CD4-positive, alpha-beta T cell (primary cell): ENCODE measurements at regions not wholly inside any gene's neighbourhood (a gene's known extent, or its start where the extent isn't known, plus 50 kb on each side); places are given as distances from the start of the nearest gene placed in this dataset.

ENCODE experiments used
- ATAC-seq: fragments of 200-7000 bp; cut with Tn5 transposase; one replicate; pipeline ENCODE4 v1.10.0; 2022; ENCODE audit warnings: mild to moderate bottlenecking; ENCODE audit not compliant: poor library complexity
- CTCF ChIA-PET: fragments of 350-600 bp; sonication (Branson Sonifier 250); formaldehyde crosslinking; loops from one replicate; lab custom pipeline; 2021; ENCODE audit warnings: antibody characterized with exemption, inconsistent platforms; lab: Charles Lee
- POLR2A ChIA-PET: fragments of 350-600 bp; sonication (Branson Sonifier 250); formaldehyde crosslinking; loops from one replicate; lab custom pipeline; 2021; ENCODE audit warnings: antibody characterized with exemption, inconsistent platforms; lab: Charles Lee
- DNase-seq, 14 experiments: peaks; one replicate each; pipeline ENCODE4 v3.0.0-alpha.2; 2013 to 2020; ENCODE audit warnings: mixed read lengths in 2 of 14
- H3K27ac ChIP-seq, 2 donors: one replicate each; pipeline versions ENCODE4 v1.5.1 to v1.7.0; 2013; ENCODE audit warnings: low read length in 2 of 2, low read depth in 1 of 2, mild to moderate bottlenecking in 1 of 2
- H3K27me3 ChIP-seq, 2 experiments: 1 replicate in 1 of 2; 2 replicates in 1 of 2; pipeline versions ENCODE4 v1.6.1 to v1.7.0; 2013; ENCODE audit warnings: low read length in 2 of 2, control low read depth in 1 of 2, mild to moderate bottlenecking in 1 of 2, moderate library complexity in 1 of 2; ENCODE audit not compliant: insufficient read depth in 2 of 2, control insufficient read depth in 1 of 2
- H3K36me3 ChIP-seq: one replicate; pipeline ENCODE4 v1.6.1; 2013; ENCODE audit warnings: low read length, control low read depth; ENCODE audit not compliant: insufficient read depth
- H3K4me1 ChIP-seq: one replicate; pipeline ENCODE4 v1.6.1; 2013; ENCODE audit warnings: low read length, control low read depth; ENCODE audit not compliant: insufficient read depth
- H3K4me3 ChIP-seq: one replicate; pipeline ENCODE4 v1.5.1; 2013; ENCODE audit warnings: mild to moderate bottlenecking, low read length, moderate library complexity
- H3K9me3 ChIP-seq, 2 experiments: 1 replicate in 1 of 2; 2 replicates in 1 of 2; pipeline versions ENCODE4 v1.6.1 to v1.7.0; 2013; ENCODE audit warnings: low read length in 2 of 2, mild to moderate bottlenecking in 2 of 2, control low read depth in 1 of 2, moderate library complexity in 1 of 2; ENCODE audit not compliant: control insufficient read depth in 1 of 2, insufficient read depth in 1 of 2
- H3K27ac Mint-ChIP-seq: one replicate; pipeline ENCODE4 v1.8.0; 2020; ENCODE audit warnings: mixed read lengths
- H3K27me3 Mint-ChIP-seq: one replicate; pipeline ENCODE4 v1.8.0; 2021; ENCODE audit warnings: mixed read lengths
- H3K36me3 Mint-ChIP-seq: one replicate; pipeline ENCODE4 v1.8.0; 2021; ENCODE audit warnings: low read depth, mixed read lengths
- H3K4me1 Mint-ChIP-seq: one replicate; pipeline ENCODE4 v1.8.0; 2021; ENCODE audit warnings: low read depth, mixed read lengths
- H3K4me3 Mint-ChIP-seq: one replicate; pipeline ENCODE4 v1.8.0; 2020; ENCODE audit warnings: mild to moderate bottlenecking, mixed read lengths
- H3K9me3 Mint-ChIP-seq: one replicate; pipeline ENCODE4 v1.8.0; 2020; ENCODE audit warnings: mixed read lengths
- intact Hi-C, 2 experiments: fragments of 100-400 bp; cut with DNase I in 1 of 2; cut with micrococcal nuclease in 1 of 2; formaldehyde crosslinking; loops; one replicate each; pipeline versions ENCODE4 v1.15.1 to v1.9.0; 2023 to 2025; cut with DNase I, micrococcal nuclease
- TF ChIP-seq, protein P1 (sequence below): fragments of 200-600 bp; IDR thresholded peaks from one replicate; pipeline ENCODE4 v1.8.0; 2022; ENCODE audit warnings: antibody characterized with exemption, mild to moderate bottlenecking

DNA sequence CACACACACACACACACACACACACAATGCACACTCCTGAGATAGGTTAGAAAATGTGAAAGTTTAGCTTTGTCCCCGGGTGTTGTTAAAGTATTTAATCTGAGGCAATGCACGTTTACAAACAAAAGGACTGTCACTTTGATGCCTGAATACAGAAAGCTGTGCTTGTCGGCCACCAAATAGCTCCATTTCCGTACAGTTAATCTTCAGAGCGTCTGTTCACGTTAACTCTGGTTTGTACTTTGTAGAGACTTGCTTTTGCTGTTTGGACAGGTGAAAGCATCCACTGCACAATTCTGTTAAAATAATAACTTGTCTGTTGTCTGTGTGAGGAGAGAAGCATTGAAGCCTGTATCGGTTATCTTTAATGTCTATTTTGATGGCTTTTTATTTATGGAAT, 267.8 kb downstream of the FGF9 start:
- no peak for ATAC-seq
- H3K4me3 ChIP-seq = no peak overlapping the region
- intact Hi-C loops = no loop called here
- no peak overlapping the region for H3K27ac ChIP-seq
- Mint-ChIP-seq H3K36me3 (no peaks in the 10 kb centered on the region), H3K27ac (no peak overlapping the region), H3K4me1 (no peaks in the 10 kb centered on the region), H3K9me3 (no peaks in the 10 kb centered on the region), H3K4me3 (no peak overlapping the region), H3K27me3 (peaks cover 4% of the 10 kb centered on the region)
- no peak for DNase-seq
- no peaks in the 10 kb centered on the region for H3K36me3 ChIP-seq
- no peaks in the 10 kb centered on the region for H3K4me1 ChIP-seq
- ChIA-PET CTCF (no interaction called here), POLR2A (no interaction called here)
- TF ChIP-seq, protein P1, sequence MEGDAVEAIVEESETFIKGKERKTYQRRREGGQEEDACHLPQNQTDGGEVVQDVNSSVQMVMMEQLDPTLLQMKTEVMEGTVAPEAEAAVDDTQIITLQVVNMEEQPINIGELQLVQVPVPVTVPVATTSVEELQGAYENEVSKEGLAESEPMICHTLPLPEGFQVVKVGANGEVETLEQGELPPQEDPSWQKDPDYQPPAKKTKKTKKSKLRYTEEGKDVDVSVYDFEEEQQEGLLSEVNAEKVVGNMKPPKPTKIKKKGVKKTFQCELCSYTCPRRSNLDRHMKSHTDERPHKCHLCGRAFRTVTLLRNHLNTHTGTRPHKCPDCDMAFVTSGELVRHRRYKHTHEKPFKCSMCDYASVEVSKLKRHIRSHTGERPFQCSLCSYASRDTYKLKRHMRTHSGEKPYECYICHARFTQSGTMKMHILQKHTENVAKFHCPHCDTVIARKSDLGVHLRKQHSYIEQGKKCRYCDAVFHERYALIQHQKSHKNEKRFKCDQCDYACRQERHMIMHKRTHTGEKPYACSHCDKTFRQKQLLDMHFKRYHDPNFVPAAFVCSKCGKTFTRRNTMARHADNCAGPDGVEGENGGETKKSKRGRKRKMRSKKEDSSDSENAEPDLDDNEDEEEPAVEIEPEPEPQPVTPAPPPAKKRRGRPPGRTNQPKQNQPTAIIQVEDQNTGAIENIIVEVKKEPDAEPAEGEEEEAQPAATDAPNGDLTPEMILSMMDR = no peak
- peaks cover 0 to 7% of the 10 kb centered on the region in 2 experiments for H3K9me3 ChIP-seq
- H3K27me3 ChIP-seq = no peaks in the 10 kb centered on the region

DNA sequence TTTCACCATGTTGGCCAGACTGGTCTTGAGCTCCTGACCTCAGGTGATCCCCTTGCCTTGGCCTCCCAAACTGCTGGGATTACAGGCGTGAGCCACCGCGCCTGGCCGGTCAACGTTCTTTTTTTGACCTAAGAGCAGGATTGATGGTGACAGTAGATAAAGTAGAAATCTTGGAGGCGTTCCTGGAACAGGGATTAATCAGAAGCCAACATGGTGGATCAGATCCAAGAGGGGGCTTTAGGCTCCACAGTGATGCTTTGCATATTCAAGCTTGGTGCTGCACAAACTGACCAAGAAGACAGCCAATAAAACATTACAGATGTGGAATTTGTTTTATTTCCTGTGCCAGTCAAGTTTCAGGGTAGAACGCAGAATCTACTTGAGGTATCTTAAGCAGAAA, 271.2 kb downstream of the FGF9 start:
- H3K4me3 Mint-ChIP-seq = no peak overlapping the region
- H3K27me3 Mint-ChIP-seq = peaks cover 4% of the 10 kb centered on the region
- DNase-seq (no peak), ATAC-seq (no peak)
- ChIA-PET POLR2A (no interaction called here), CTCF (no interaction called here)
- H3K27ac ChIP-seq = no peak overlapping the region
- no peaks in the 10 kb centered on the region for H3K27me3 ChIP-seq
- intact Hi-C loops = no loop called here
- H3K9me3 Mint-ChIP-seq = peaks cover 5% of the 10 kb centered on the region
- no peak overlapping the region for H3K27ac Mint-ChIP-seq
- TF ChIP-seq, protein P1 = no peak
- H3K9me3 ChIP-seq = peaks cover 8 to 11% of the 10 kb centered on the region in 2 experiments
- no peak overlapping the region for H3K4me3 ChIP-seq
- no peaks in the 10 kb centered on the region for H3K36me3 ChIP-seq
- no peaks in the 10 kb centered on the region for H3K4me1 Mint-ChIP-seq
- no peaks in the 10 kb centered on the region for H3K4me1 ChIP-seq
- no peaks in the 10 kb centered on the region for H3K36me3 Mint-ChIP-seq

DNA sequence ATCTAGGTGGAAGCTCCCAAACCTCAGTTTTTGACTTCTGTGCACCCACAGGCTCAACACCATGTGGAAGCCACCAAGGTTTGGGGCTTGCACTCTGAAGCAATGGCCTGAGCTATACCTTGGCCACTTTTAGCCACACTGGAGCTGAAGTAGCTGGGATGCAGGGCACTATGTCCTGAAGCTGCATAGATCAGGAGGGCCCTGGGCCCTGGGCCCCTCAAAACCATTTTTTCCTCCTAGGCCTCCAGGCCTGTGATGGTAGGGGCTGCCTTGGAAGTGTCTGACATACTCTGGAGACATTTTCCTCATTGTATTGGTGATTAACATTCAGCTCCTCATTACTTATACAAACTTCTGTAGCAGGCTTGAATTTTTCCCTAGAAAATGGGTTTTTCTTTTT, 273.7 kb downstream of the FGF9 start:
- no peaks in the 10 kb centered on the region for H3K4me1 ChIP-seq
- peaks cover 4% of the 10 kb centered on the region for H3K4me1 Mint-ChIP-seq
- CTCF ChIA-PET = no interaction called here
- ATAC-seq = no peak
- H3K36me3 Mint-ChIP-seq = no peaks in the 10 kb centered on the region
- DNase-seq = no peak
- H3K27me3 ChIP-seq = no peaks in the 10 kb centered on the region
- H3K9me3 ChIP-seq = peaks cover 11 to 16% of the 10 kb centered on the region in 2 experiments
- intact Hi-C loops = no loop called here
- no peak overlapping the region for H3K4me3 Mint-ChIP-seq
- H3K27me3 Mint-ChIP-seq = no peaks in the 10 kb centered on the region
- H3K9me3 Mint-ChIP-seq = peaks cover 5% of the 10 kb centered on the region
- no peak overlapping the region for H3K27ac ChIP-seq
- no peaks in the 10 kb centered on the region for H3K36me3 ChIP-seq
- POLR2A ChIA-PET = no interaction called here
- TF ChIP-seq, protein P1 = no peak
- H3K4me3 ChIP-seq = no peak overlapping the region
- H3K27ac Mint-ChIP-seq = no peak overlapping the region
